ENCODE measurements at regions not wholly inside any gene's neighbourhood (a gene's known extent, or its start where the extent isn't known, plus 50 kb on each side); places are given as distances from the start of the nearest gene placed in this dataset.

GRCh38 chrX:65879977-65880799 lies 159.7 kb downstream of the VSIG4 start:
- TF ChIP-seq CTCF (IDR thresholded peaks at IDR 0.05) (no peak), POLR2AphosphoS5 (IDR thresholded peaks at IDR 0.05; ENCODE audit: low read depth, low read length) (no peak), SIN3A (IDR thresholded peaks at IDR 0.05; ENCODE audit: borderline replicate concordance, insufficient read depth, low read depth, low read length) (no peak), TCF7L2 (IDR thresholded peaks at IDR 0.05; ENCODE audit: low read depth, low read length) (no peak)
- Histone ChIP-seq H3K27ac (ENCODE audit: low read length) (no peak overlapping the region), H3K4me3 (ENCODE audit: low read depth in 2 of 2, low read length in 2 of 2) (no peak overlapping the region), H3K4me1 (ENCODE audit: control insufficient read depth, insufficient read depth, low read length) (no peaks in the 10 kb centered on the region), H3K9me3 (ENCODE audit: control insufficient read depth, insufficient read depth, low read depth, low read length) (no peaks in the 10 kb centered on the region), H3K27me3 (ENCODE audit: control insufficient read depth, insufficient read depth, low read length) (no peaks in the 10 kb centered on the region), H3K36me3 (ENCODE audit: control insufficient read depth, insufficient read depth, low read length) (no peaks in the 10 kb centered on the region)
- no TSS peak for BruUV-seq (replicated peaks)
- intact Hi-C loops (cut with micrococcal nuclease; ENCODE audit: unreplicated experiment) (no loop called here), in situ Hi-C loops (cut with HindIII; ENCODE audit: low pct_unique_long_range_greater_than_20kb, low sequenced_read_pairs) (no loop called here)
- ChIA-PET POLR2A (no interaction called here), CTCF (no interaction called here)
- ATAC-seq (no peak), DNase-seq (ENCODE audit: low read depth, low spot score) (no peak)

GRCh38 chrX:65878456-65878855 lies 161.4 kb downstream of the VSIG4 start:
- DNase-seq (ENCODE audit: low read depth, low spot score) (no peak), ATAC-seq (no peak)
- Histone ChIP-seq H3K4me1 (ENCODE audit: control insufficient read depth, insufficient read depth, low read length) (no peaks in the 10 kb centered on the region), H3K27ac (ENCODE audit: low read length) (no peak overlapping the region), H3K4me3 (ENCODE audit: low read depth in 2 of 2, low read length in 2 of 2) (no peak overlapping the region), H3K9me3 (ENCODE audit: control insufficient read depth, insufficient read depth, low read depth, low read length) (no peaks in the 10 kb centered on the region), H3K36me3 (ENCODE audit: control insufficient read depth, insufficient read depth, low read length) (no peaks in the 10 kb centered on the region), H3K27me3 (ENCODE audit: control insufficient read depth, insufficient read depth, low read length) (no peaks in the 10 kb centered on the region)
- in situ Hi-C loops (cut with HindIII; ENCODE audit: low pct_unique_long_range_greater_than_20kb, low sequenced_read_pairs) = no loop called here
- intact Hi-C loops (cut with micrococcal nuclease; ENCODE audit: unreplicated experiment) = no loop called here
- no TSS peak for BruUV-seq (replicated peaks)
- TF ChIP-seq TCF7L2 (IDR thresholded peaks at IDR 0.05; ENCODE audit: low read depth, low read length) (no peak), SIN3A (IDR thresholded peaks at IDR 0.05; ENCODE audit: borderline replicate concordance, insufficient read depth, low read depth, low read length) (no peak), CTCF (IDR thresholded peaks at IDR 0.05) (no peak), REST (IDR thresholded peaks at IDR 0.05; ENCODE audit: insufficient read depth in 1 of 2, low read depth in 2 of 2, low read length in 1 of 2) (no peak), POLR2AphosphoS5 (IDR thresholded peaks at IDR 0.05; ENCODE audit: low read depth, low read length) (no peak)
- POLR2A ChIA-PET = no interaction called here
- CTCF ChIA-PET = no interaction called here
